Renal cortex interstitium (tissue), 11 donors: ENCODE measurements at regions not wholly inside any gene's neighbourhood (a gene's known extent, or its start where the extent isn't known, plus 50 kb on each side); places are given as distances from the start of the nearest gene placed in this dataset.
"Not testable (repeated sequence)": the region's sequence is repeated elsewhere in the genome, so short reads cannot be mapped to it uniquely, and the experiment has no call there.

Experiments used
- DNase-seq, 11 donors: peaks; one replicate each; pipeline ENCODE4 v3.0.0-alpha.2; 2013; ENCODE audit warnings: low read depth in 9 of 11, low spot score in 4 of 11; ENCODE audit errors: extremely low read depth in 1 of 11

DNA sequence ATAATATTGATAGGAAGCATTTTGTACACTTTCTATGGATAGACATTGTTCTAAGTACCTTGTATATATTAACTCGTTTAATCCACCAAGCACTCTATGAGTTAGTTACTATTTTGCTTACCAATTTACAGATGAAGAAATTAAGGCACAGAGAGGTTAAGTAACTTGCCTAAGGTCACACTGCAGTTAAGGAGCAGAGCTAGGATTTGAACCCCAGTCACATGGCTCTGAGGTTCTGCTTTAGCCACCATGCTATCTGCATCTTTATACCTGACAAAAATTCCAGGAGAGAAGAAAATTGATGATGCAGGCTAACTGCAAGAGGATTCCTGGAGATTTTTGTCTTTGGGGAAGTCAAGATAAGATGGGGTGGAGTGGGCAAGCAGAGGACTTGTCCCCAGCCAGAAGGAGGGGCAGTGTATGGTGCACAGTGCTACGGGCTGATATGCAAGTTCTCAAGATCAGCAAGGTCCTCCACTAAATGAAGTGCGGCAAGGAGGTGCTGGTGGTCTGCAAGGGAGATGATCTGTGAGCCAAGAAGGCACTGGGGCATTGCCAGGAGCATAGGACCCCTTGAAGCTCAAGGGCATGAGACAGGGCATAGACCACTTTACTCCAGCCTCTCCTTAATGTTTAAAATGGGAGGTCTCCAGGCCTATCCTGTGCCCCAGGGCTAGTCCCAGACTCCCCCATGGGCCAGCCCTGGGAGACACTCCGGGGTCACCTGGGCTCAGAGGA is 430.6 kb downstream of the RPS24 start:
- DNase-seq = no peak

GRCh38 chr10:78464856-78465267 is 431.2 kb downstream of the RPS24 start:
- DNase-seq = peak in 6 of 11 donors; percentile 55 to 79 (median 68)

DNA sequence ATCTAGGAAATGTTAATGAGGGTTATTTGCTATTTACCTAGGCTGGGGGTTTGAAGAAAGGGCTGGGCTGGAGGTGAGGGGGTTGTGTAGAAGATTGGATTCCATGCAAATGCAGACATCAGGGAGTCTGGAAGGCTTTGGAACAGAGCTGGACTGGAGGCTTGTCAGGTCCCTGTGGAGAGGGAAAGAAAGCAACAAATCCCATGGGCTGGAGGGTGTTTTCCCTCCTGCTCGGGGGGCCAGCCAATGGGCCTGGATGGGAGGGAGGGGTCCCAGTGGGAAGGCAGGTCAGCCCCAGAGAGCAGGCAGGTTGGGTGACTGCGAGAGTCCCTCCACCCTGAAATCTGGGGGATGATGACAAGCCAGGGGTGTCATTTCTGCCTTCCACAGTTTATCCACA is 431.8 kb downstream of the RPS24 start:
- no peak for DNase-seq

DNA sequence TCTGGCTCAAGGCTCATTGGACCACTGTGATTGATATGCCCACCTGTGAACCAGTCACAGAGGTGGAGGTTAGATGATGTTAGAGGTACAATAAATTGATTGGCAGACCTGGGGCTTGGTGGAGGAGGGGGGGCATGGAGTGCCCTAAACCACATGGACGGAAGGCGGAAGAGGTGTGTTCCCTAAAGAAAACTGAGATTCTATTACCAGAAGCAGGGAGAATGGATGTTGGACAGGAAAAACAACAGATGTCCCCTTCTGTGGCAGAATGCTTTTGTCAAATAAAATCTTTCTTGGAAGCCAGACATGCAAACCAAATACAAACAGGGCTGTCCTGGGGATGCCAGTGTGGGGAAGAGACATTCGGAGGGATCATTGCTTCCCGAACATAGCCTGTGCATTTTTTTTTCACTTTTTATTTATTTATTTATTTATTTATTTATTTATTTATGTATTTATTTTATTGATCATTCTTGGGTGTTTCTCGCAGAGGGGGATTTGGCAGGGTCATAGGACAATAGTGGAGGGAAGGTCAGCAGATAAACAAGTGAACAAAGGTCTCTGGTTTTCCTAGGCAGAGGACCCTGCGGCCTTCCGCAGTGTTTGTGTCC is 433.9 kb downstream of the RPS24 start:
- no peak for DNase-seq

GRCh38 chr10:78468731-78469130 is 435.1 kb downstream of the RPS24 start:
- DNase-seq = not testable (repeated sequence)

GRCh38 chr10:78470267-78471103 is 436.8 kb downstream of the RPS24 start:
- no peak for DNase-seq

DNA sequence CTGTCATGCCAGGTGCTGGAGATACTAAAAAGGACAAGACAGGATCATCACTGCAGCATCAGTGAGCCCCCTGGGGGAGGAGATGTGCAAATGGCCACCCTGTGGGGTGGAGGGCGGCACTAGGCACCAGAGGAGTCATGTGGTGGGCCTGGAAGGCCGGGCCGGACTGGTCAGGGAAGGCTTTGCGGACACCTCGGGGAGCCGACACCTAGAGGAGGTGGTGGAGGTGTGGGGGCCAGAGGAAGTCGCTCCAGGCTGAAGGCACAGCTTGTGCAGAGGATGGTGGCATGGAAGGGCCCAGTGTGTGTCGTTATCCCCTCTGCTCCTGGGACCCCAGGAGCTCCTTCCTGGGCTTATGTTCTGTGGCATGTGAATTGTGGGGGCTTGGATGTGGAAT is 437.7 kb downstream of the RPS24 start:
- DNase-seq = no peak

GRCh38 chr10:78471723-78472550 is 438.3 kb downstream of the RPS24 start:
- DNase-seq = peak in 7 of 11 donors; percentile 37 to 76 (median 66)

GRCh38 chr10:78472551-78472890 is 438.9 kb downstream of the RPS24 start:
- DNase-seq = no peak

- no peak for DNase-seq
These were observed 439.3 kb downstream of the RPS24 start for GRCh38 chr10:78473006-78473405.

- no peak for DNase-seq
These were observed 441.1 kb downstream of the RPS24 start for GRCh38 chr10:78474743-78475142.

DNA sequence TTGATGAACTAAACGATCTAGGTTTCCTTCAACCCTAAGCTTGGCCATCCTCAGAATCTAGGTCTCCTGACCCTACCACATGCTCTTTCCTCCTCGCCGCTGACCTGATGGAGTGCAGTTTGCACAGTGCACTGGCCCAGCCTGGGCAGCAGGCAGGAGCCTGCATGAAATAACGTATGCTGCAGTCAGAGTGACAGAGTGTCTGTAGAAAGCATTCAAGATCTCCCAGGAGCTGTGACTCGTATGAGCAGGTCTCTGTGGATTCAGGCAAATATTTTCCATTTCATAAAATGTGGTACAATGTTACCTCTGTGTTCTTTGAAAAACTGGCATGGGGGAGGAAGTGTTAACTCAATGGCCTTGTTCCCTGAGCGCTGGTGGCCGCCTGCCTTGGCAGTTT is 441.8 kb downstream of the RPS24 start:
- DNase-seq = no peak

DNA sequence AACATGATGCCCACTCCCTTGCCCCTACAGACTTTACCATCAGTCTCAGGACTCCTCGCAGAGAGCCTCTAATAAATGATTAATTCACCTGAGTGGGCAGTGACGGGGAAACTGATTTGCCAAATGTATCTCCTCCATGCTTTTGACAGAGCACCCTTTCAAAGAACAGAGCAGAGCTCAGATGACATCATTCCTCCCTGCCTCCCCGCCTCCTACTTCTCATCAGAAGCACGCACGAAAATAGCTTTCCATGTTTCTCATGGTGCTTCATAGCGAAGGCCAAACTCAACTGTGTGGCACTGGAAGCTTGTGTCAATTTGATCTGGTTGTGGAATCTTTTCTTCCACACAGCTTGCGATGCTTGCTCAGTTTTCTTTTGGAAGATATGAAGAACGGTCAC is 442.5 kb downstream of the RPS24 start:
- no peak for DNase-seq

DNA sequence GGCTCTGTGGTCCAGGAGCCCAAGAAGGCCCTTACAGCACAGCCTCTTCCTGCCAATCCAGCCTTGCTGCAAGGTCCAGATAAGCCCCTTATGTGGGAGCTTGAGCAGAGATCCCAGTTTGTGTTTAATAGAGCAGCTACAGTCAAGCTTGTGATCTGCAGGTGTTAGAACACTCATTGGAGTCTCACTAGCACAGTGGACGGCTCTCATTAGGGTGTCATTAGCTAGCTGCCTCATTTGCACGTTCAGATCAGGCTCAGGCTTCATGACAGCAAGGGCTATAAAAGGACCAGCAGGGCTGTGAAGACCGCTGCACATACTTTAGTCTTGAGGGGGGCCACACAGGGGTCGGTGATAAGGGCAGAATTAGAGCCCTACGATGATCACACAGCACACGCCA is 443.2 kb downstream of the RPS24 start:
- DNase-seq = no peak

GRCh38 chr10:78478919-78479318 is 445.3 kb downstream of the RPS24 start:
- DNase-seq = no peak

DNA sequence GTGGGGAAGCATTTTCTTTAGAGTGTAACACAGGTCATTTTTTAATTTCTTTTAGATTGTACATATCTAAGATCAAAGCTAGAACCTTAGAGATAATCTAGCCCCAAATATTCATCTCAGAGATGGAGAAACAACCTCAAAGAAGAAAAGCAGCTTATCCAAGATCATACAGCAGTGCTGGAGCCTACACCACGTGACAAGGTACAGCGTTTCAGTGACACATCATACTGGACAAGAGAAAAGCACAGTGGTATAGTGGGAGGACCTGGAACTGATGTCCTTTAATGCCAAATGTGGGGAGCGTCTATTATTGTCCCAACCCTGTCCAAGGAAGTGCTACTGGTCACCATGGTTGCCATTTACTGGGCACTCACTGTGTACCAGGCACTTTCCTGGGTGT is 445.8 kb downstream of the RPS24 start:
- no peak for DNase-seq

DNA sequence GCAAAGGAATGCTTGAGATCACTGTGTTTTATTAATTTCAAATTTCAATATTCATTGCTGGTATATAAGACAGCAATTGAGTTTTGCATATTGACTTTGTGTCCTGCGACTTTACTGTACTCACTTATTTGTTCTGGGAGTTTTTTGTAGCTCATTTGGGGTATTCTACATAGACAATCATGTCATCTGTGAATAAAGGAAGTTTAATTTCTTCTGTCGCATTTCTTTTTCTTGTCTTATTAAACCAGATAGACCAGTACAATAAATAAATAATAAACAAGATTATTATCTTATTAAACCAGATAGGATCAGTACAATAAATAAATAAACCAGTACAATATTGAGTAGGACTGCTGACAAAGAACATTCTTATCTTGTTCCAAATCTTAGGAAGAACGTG is 448.2 kb downstream of the RPS24 start:
- no peak for DNase-seq

- no peak for DNase-seq
These were observed 450.0 kb downstream of the RPS24 start for GRCh38 chr10:78483641-78484040.

DNA sequence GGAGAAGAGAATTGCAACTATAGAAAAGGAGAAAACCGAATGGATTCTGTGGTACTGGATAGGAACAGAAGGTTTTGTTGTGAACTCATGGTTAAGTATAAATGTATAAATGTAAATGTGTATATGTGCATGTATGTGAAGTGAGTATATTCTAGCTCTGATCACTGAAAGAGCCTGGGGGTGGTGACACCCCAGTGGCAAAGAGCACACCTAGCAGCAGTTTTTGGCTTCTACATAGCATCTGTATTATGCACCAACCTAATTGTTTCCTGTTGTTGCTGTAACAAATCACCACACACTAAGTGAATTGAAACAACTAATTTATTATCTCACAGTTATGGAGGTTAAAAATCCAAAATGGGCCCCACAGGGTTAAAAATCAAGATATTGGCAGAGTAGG is 455.4 kb downstream of the RPS24 start:
- no peak for DNase-seq
